ENCODE measurements at regions not wholly inside any gene's neighbourhood (a gene's known extent, or its start where the extent isn't known, plus 50 kb on each side); places are given as distances from the start of the nearest gene placed in this dataset.

DNA sequence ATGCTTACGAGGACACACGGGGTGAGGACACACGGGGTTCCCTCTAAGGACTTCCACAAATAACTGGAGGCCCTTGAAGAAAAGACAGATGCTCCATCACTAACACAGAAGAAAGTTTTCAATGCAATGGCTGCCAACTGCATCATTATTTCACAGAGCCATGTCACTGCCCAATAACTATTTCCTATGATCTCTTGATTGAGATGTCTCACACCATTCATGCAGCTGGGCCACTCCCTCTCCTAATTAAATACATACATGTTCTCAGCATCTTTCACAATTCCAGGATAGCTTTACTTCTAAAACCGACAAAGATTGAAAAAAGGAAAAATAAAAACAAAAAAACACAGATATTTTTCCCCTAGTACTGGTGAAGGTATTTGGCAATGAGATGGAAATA lies 650.8 kb downstream of the SEMA5A start:
- Histone ChIP-seq H4K20me1 (ENCODE audit: insufficient read depth) (no peaks in the 10 kb centered on the region), H3F3A (replicated peaks; ENCODE audit: insufficient read depth) (no peaks in the 10 kb centered on the region), H3K4me1 (ENCODE audit: control insufficient read depth in 1 of 2, insufficient read depth in 2 of 2, low read depth in 1 of 2, low read length in 1 of 2) (no peaks in the 10 kb centered on the region), H3K9me3 (no peaks in the 10 kb centered on the region), H3K27me3 (ENCODE audit: insufficient read depth) (no peaks in the 10 kb centered on the region; the same call in 1 of the 2 replicates), H3K9ac (no peak overlapping the region), H3K9me2 (no peaks in the 10 kb centered on the region), H3K4me3 (ENCODE audit: low read depth in 2 of 2, low read length in 1 of 2) (no peak overlapping the region), H3K36me3 (replicated peaks in 1 of 2; ENCODE audit: control insufficient read depth in 1 of 2, insufficient read depth in 2 of 2, low read length in 1 of 2) (no peaks in the 10 kb centered on the region), H3K27ac (ENCODE audit: low read depth in 2 of 2, low read length in 1 of 2) (no peak overlapping the region), H3K79me2 (ENCODE audit: insufficient read depth) (no peaks in the 10 kb centered on the region), H2AFZ (ENCODE audit: low read depth) (no peak overlapping the region), H3K4me2 (no peak overlapping the region)
- no peak for TF ChIP-seq JUND (IDR thresholded peaks at IDR 0.05)
- TF ChIP-seq RAD21 (IDR thresholded peaks at IDR 0.05; ENCODE audit: low read length) = no peak
- no peak for TF ChIP-seq ELF1 (IDR thresholded peaks at IDR 0.05)
- no peak for TF ChIP-seq POLR2AphosphoS5 (IDR thresholded peaks at IDR 0.05; ENCODE audit: low read depth, low read length)
- no peak for TF ChIP-seq NRF1 (IDR thresholded peaks at IDR 0.05; ENCODE audit: low read depth, low read length)
- no peak for TF ChIP-seq TAF1 (IDR thresholded peaks at IDR 0.05; ENCODE audit: borderline replicate concordance, low read depth, low read length)
- no peak for TF ChIP-seq NFIC (IDR thresholded peaks at IDR 0.05; ENCODE audit: borderline replicate concordance)
- no peak for TF ChIP-seq CHD2 (IDR thresholded peaks at IDR 0.05; ENCODE audit: low read length, partially characterized antibody)
- no peak for TF ChIP-seq YY1 (IDR thresholded peaks at IDR 0.05; ENCODE audit: low read depth)
- TF ChIP-seq, protein P1, sequence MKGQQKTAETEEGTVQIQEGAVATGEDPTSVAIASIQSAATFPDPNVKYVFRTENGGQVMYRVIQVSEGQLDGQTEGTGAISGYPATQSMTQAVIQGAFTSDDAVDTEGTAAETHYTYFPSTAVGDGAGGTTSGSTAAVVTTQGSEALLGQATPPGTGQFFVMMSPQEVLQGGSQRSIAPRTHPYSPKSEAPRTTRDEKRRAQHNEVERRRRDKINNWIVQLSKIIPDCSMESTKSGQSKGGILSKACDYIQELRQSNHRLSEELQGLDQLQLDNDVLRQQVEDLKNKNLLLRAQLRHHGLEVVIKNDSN (IDR thresholded peaks at IDR 0.05; ENCODE audit: borderline replicate concordance, low read depth) = no peak
- TF ChIP-seq MEF2A (IDR thresholded peaks at IDR 0.05; ENCODE audit: borderline replicate concordance, low read depth) = no peak
- TF ChIP-seq, protein P2, sequence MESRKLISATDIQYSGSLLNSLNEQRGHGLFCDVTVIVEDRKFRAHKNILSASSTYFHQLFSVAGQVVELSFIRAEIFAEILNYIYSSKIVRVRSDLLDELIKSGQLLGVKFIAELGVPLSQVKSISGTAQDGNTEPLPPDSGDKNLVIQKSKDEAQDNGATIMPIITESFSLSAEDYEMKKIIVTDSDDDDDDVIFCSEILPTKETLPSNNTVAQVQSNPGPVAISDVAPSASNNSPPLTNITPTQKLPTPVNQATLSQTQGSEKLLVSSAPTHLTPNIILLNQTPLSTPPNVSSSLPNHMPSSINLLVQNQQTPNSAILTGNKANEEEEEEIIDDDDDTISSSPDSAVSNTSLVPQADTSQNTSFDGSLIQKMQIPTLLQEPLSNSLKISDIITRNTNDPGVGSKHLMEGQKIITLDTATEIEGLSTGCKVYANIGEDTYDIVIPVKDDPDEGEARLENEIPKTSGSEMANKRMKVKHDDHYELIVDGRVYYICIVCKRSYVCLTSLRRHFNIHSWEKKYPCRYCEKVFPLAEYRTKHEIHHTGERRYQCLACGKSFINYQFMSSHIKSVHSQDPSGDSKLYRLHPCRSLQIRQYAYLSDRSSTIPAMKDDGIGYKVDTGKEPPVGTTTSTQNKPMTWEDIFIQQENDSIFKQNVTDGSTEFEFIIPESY (IDR thresholded peaks at IDR 0.05; ENCODE audit: borderline replicate concordance, low read depth) = no peak
- TF ChIP-seq RCOR1 (IDR thresholded peaks at IDR 0.05; ENCODE audit: low read length) = no peak
- no peak for TF ChIP-seq FOXJ3 (CRISPR knock-in tag; IDR thresholded peaks at IDR 0.05)
- no peak for TF ChIP-seq FOSL2 (IDR thresholded peaks at IDR 0.05; ENCODE audit: borderline replicate concordance, low read depth)
- TF ChIP-seq MXI1 (IDR thresholded peaks at IDR 0.05; ENCODE audit: low read depth, low read length) = no peak
- POLR2A ChIA-PET = no interaction called here
- CTCF ChIA-PET = interaction anchor here (1.6 kb wide), 1 partner anchor 13 kb away, joined by 7 read pairs; no protein-coding TSS in a partner anchor
- no peak for DNase-seq
- 24% methylated on average over 4 of the region's 4 CpGs for WGBS (ENCODE audit: low lambda C conversion rate)

DNA sequence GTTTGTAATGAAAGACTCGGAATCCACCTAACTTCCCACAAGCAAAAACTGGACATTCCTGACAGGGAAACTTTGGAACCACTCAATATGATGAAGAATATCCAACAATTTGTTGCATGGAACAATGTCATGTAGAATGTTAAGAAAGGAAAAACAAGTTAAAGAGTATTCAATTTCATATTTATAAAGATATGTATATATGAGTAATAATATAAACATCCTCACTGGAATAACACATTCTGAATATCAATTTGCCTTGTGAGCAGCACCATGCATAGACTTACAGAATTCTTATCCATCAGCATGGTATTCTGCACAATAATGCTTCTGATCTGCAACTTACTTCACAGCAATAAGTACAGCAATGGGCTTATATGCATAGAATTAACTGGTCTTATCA lies 650.3 kb downstream of the SEMA5A start:
- H3K9ac ChIP-seq = no peak overlapping the region
- no peak overlapping the region for H3K27ac ChIP-seq (ENCODE audit: low read depth in 2 of 2, low read length in 1 of 2)
- no peak overlapping the region for H2AFZ ChIP-seq (ENCODE audit: low read depth)
- WGBS (ENCODE audit: low lambda C conversion rate) = 35% methylated on average over 1 of the region's 1 CpG
- no peaks in the 10 kb centered on the region for H3K4me1 ChIP-seq (ENCODE audit: control insufficient read depth in 1 of 2, insufficient read depth in 2 of 2, low read depth in 1 of 2, low read length in 1 of 2)
- no peak for DNase-seq
- H3K4me2 ChIP-seq = no peak overlapping the region
- ChIA-PET POLR2A (no interaction called here), CTCF (interaction anchor here (1.6 kb wide), 1 partner anchor 13 kb away, joined by 7 read pairs; no protein-coding TSS in a partner anchor)
- no peaks in the 10 kb centered on the region for H4K20me1 ChIP-seq (ENCODE audit: insufficient read depth)
- no peaks in the 10 kb centered on the region; the same call in 1 of the 2 replicates for H3K27me3 ChIP-seq (ENCODE audit: insufficient read depth)
- no peaks in the 10 kb centered on the region for H3K9me3 ChIP-seq
- H3K9me2 ChIP-seq = no peaks in the 10 kb centered on the region
- no peaks in the 10 kb centered on the region for H3F3A ChIP-seq (replicated peaks; ENCODE audit: insufficient read depth)
- TF ChIP-seq GABPA (IDR thresholded peaks at IDR 0.05; ENCODE audit: low read depth) = no peak
- TF ChIP-seq SMC3 (IDR thresholded peaks at IDR 0.05; ENCODE audit: low read depth, low read length) = no peak
- TF ChIP-seq TEAD4 (IDR thresholded peaks at IDR 0.05; ENCODE audit: borderline replicate concordance, insufficient read depth) = no peak
- TF ChIP-seq, protein P2 (IDR thresholded peaks at IDR 0.05; ENCODE audit: borderline replicate concordance, low read depth) = no peak
- no peak for TF ChIP-seq MXI1 (IDR thresholded peaks at IDR 0.05; ENCODE audit: low read depth, low read length)
- TF ChIP-seq FOXM1 (IDR thresholded peaks at IDR 0.05; ENCODE audit: low read depth) = no peak
- TF ChIP-seq, protein P3, sequence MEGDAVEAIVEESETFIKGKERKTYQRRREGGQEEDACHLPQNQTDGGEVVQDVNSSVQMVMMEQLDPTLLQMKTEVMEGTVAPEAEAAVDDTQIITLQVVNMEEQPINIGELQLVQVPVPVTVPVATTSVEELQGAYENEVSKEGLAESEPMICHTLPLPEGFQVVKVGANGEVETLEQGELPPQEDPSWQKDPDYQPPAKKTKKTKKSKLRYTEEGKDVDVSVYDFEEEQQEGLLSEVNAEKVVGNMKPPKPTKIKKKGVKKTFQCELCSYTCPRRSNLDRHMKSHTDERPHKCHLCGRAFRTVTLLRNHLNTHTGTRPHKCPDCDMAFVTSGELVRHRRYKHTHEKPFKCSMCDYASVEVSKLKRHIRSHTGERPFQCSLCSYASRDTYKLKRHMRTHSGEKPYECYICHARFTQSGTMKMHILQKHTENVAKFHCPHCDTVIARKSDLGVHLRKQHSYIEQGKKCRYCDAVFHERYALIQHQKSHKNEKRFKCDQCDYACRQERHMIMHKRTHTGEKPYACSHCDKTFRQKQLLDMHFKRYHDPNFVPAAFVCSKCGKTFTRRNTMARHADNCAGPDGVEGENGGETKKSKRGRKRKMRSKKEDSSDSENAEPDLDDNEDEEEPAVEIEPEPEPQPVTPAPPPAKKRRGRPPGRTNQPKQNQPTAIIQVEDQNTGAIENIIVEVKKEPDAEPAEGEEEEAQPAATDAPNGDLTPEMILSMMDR (IDR thresholded peaks at IDR 0.05) = no peak
- no peak for TF ChIP-seq RXRA (IDR thresholded peaks at IDR 0.05; ENCODE audit: borderline replicate concordance, low read depth)
- no peak overlapping the region for H3K4me3 ChIP-seq (ENCODE audit: low read depth in 2 of 2, low read length in 1 of 2)
- no peaks in the 10 kb centered on the region for H3K79me2 ChIP-seq (ENCODE audit: insufficient read depth)
- no peaks in the 10 kb centered on the region for H3K36me3 ChIP-seq (replicated peaks in 1 of 2; ENCODE audit: control insufficient read depth in 1 of 2, insufficient read depth in 2 of 2, low read length in 1 of 2)

Data from SK-N-SH (cell line).